ENCODE measurements at regions not wholly inside any gene's neighbourhood (a gene's known extent, or its start where the extent isn't known, plus 50 kb on each side); places are given as distances from the start of the nearest gene placed in this dataset.

GRCh38 chr12:60290532-60290931, 694.7 kb downstream of the SLC16A7 start:
- TF ChIP-seq CTCF (conservative IDR thresholded peaks at IDR 0.05) (no peak), ZFX (IDR thresholded peaks at IDR 0.05) (no peak)
